WTC11 (cell line): ENCODE measurements at regions not wholly inside any gene's neighbourhood (a gene's known extent, or its start where the extent isn't known, plus 50 kb on each side); places are given as distances from the start of the nearest gene placed in this dataset.

Source experiments
- ATAC-seq: fragments of 200-7000 bp; cut with Tn5 transposase; 2 replicates; pipeline ENCODE4 v1.10.0; 2021; ENCODE audit warnings: mild to moderate bottlenecking, moderate library complexity
- CTCF ChIA-PET: fragments of 300-600 bp; sonication (Branson Sonifier 250); formaldehyde crosslinking; loops from one replicate; lab custom pipeline; 2021; ENCODE audit warnings: antibody characterized with exemption; lab: Charles Lee
- POLR2A ChIA-PET: fragments of 350-600 bp; sonication (Branson Sonifier 250); formaldehyde crosslinking; loops from one replicate; lab custom pipeline; 2021; ENCODE audit warnings: antibody characterized with exemption; lab: Charles Lee
- DNase-seq: peaks from one replicate; pipeline ENCODE4 v3.0.0; 2021; ENCODE audit warnings: low spot score
- H3K27ac Mint-ChIP-seq: 2 replicates; pipeline ENCODE4 v1.8.0; 2021; ENCODE audit warnings: mixed read lengths
- H3K27me3 Mint-ChIP-seq: 2 replicates; pipeline ENCODE4 v1.8.0; 2021; ENCODE audit warnings: low read depth, mild to moderate bottlenecking, moderate library complexity, mixed read lengths
- H3K36me3 Mint-ChIP-seq: 2 replicates; pipeline ENCODE4 v1.8.0; 2021; ENCODE audit warnings: mixed read lengths
- H3K4me1 Mint-ChIP-seq: 2 replicates; pipeline ENCODE4 v1.8.0; 2022; ENCODE audit warnings: mixed read lengths
- H3K4me3 Mint-ChIP-seq: 2 replicates; pipeline ENCODE4 v1.8.0; 2021; ENCODE audit warnings: mild to moderate bottlenecking, moderate library complexity, mixed read lengths
- H3K9me3 Mint-ChIP-seq: 2 replicates; pipeline ENCODE4 v1.8.0; 2021; ENCODE audit warnings: mixed read lengths
- CBFB ChIP-seq: sonication (generic); formaldehyde crosslinking; IDR thresholded peaks from 2 replicates; pipeline ENCODE4 v1.8.1; 2022; ENCODE audit warnings: mild to moderate bottlenecking, low read depth, missing genetic modification reagents
- ELF4 ChIP-seq: sonication (generic); formaldehyde crosslinking; IDR thresholded peaks from 2 replicates; pipeline ENCODE4 v1.8.1; 2022; ENCODE audit warnings: low read depth, mild to moderate bottlenecking, moderate library complexity, missing genetic modification reagents
- MXD4 ChIP-seq: fragments of 250-450 bp; sonication (Bioruptor Pico); IDR thresholded peaks from 2 replicates; pipeline ENCODE4 v1.8.0; 2021; ENCODE audit warnings: mild to moderate bottlenecking, moderate library complexity, borderline replicate concordance
- MYBL2 ChIP-seq: sonication (generic); formaldehyde crosslinking; IDR thresholded peaks from 2 replicates; pipeline ENCODE4 v1.8.1; 2023; ENCODE audit warnings: mild to moderate bottlenecking, moderate library complexity, missing genetic modification reagents
- NFE2L1 ChIP-seq: sonication (generic); formaldehyde crosslinking; IDR thresholded peaks from 2 replicates; pipeline ENCODE4 v1.8.1; 2023; ENCODE audit warnings: missing genetic modification reagents
- NFYB ChIP-seq: sonication (generic); formaldehyde crosslinking; conservative IDR thresholded peaks from 2 replicates; pipeline ENCODE4 v1.8.0; 2022; ENCODE audit warnings: low read depth, missing genetic modification reagents
- NR1H2 ChIP-seq: sonication (generic); formaldehyde crosslinking; IDR thresholded peaks from 2 replicates; pipeline ENCODE4 v1.9.0; 2021; ENCODE audit warnings: mild to moderate bottlenecking, moderate library complexity, missing genetic modification reagents
- NR2C2 ChIP-seq: sonication (generic); formaldehyde crosslinking; IDR thresholded peaks from 2 replicates; pipeline ENCODE4 v1.8.0; 2022; ENCODE audit warnings: mild to moderate bottlenecking, missing genetic modification reagents
- PRDM15 ChIP-seq: sonication (generic); formaldehyde crosslinking; IDR thresholded peaks from 2 replicates; pipeline ENCODE4 v1.8.0; 2022; ENCODE audit warnings: missing genetic modification reagents
- TEAD1 ChIP-seq: sonication (generic); formaldehyde crosslinking; IDR thresholded peaks from 2 replicates; pipeline ENCODE4 v1.8.0; 2022; ENCODE audit warnings: mild to moderate bottlenecking, missing genetic modification reagents
- TEAD4 ChIP-seq: sonication (generic); formaldehyde crosslinking; IDR thresholded peaks from 2 replicates; pipeline ENCODE4 v1.8.0; 2022; ENCODE audit warnings: mild to moderate bottlenecking, missing genetic modification reagents
- USF2 ChIP-seq: sonication (generic); formaldehyde crosslinking; IDR thresholded peaks from 2 replicates; pipeline ENCODE4 v1.8.1; 2023; ENCODE audit warnings: mild to moderate bottlenecking, missing genetic modification reagents, moderate library complexity
- ZMAT4 ChIP-seq: fragments of 250-450 bp; sonication (Bioruptor Pico); IDR thresholded peaks from 2 replicates; pipeline ENCODE4 v1.9.0; 2021; ENCODE audit warnings: mild to moderate bottlenecking
- ZNF281 ChIP-seq: sonication (generic); formaldehyde crosslinking; IDR thresholded peaks from 2 replicates; pipeline ENCODE4 v1.8.0; 2023; ENCODE audit warnings: mild to moderate bottlenecking, missing genetic modification reagents
- ZNF317 ChIP-seq: sonication (generic); formaldehyde crosslinking; IDR thresholded peaks from 2 replicates; pipeline ENCODE4 v1.8.1; 2023; ENCODE audit warnings: low read depth, mild to moderate bottlenecking, moderate library complexity, missing genetic modification reagents, borderline replicate concordance
- ZNF416 ChIP-seq: fragments of 250-450 bp; sonication (Bioruptor Pico); IDR thresholded peaks from 2 replicates; pipeline ENCODE4 v1.9.0; 2021; ENCODE audit warnings: mild to moderate bottlenecking, inconsistent platforms
- ZNF512 ChIP-seq: sonication (generic); formaldehyde crosslinking; IDR thresholded peaks from 2 replicates; pipeline ENCODE4 v1.8.1; 2022; ENCODE audit warnings: missing genetic modification reagents, borderline replicate concordance
- TF ChIP-seq, protein P1 (sequence below): sonication (generic); formaldehyde crosslinking; IDR thresholded peaks from 2 replicates; pipeline ENCODE4 v1.8.1; 2023; ENCODE audit warnings: mild to moderate bottlenecking, missing genetic modification reagents, moderate library complexity
- TF ChIP-seq, protein P2 (sequence below): sonication (generic); formaldehyde crosslinking; IDR thresholded peaks from 2 replicates; pipeline ENCODE4 v1.8.1; 2023; ENCODE audit warnings: mild to moderate bottlenecking, missing genetic modification reagents
- TF ChIP-seq, protein P3 (sequence below): sonication (generic); formaldehyde crosslinking; IDR thresholded peaks from 2 replicates; pipeline ENCODE4 v1.8.0; 2022; ENCODE audit warnings: mild to moderate bottlenecking, missing genetic modification reagents

DNA sequence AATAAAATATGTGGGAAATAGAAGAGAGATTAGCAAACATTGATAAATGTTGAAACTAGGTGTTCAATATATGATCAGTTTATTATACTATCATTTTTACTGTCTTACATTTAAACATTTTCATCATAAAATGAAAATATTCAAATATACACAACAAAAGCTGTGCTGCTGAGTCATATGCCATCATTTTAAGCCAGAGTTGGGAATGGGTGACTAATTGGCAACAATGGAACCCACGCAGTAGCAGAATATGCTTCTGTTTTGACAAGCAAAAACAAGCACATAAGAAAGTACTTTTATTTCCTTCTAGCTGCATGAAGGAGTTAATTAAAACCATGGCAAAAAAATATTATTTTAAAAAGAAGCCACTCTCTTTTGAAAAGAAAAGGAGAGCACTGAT, 340.0 kb upstream of the EDIL3 start:
- H3K27ac Mint-ChIP-seq, result no peak overlapping the region
- ChIA-PET CTCF (no interaction called here), POLR2A (no interaction called here)
- peaks cover 20% of the 10 kb centered on the region for H3K9me3 Mint-ChIP-seq
- no peak overlapping the region for H3K4me3 Mint-ChIP-seq
- TF ChIP-seq NR2C2 (CRISPR knock-in tag) (no peak), CBFB (CRISPR knock-in tag) (no peak), ZNF416 (CRISPR knock-in tag) (no peak), USF2 (CRISPR knock-in tag) (no peak), ZNF512 (CRISPR knock-in tag) (no peak), TEAD1 (CRISPR knock-in tag) (no peak), MXD4 (CRISPR knock-in tag) (no peak), NFE2L1 (CRISPR knock-in tag) (no peak), TEAD4 (CRISPR knock-in tag) (no peak), ZNF281 (CRISPR knock-in tag) (no peak), ZNF317 (no peak), PRDM15 (no peak), ELF4 (CRISPR knock-in tag) (no peak), NR1H2 (CRISPR knock-in tag) (no peak), NFYB (no peak), ZMAT4 (CRISPR knock-in tag) (no peak), MYBL2 (CRISPR knock-in tag) (no peak)
- TF ChIP-seq, protein P1, sequence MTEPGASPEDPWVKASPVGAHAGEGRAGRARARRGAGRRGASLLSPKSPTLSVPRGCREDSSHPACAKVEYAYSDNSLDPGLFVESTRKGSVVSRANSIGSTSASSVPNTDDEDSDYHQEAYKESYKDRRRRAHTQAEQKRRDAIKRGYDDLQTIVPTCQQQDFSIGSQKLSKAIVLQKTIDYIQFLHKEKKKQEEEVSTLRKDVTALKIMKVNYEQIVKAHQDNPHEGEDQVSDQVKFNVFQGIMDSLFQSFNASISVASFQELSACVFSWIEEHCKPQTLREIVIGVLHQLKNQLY (CRISPR knock-in tag), result no peak
- TF ChIP-seq, protein P2, sequence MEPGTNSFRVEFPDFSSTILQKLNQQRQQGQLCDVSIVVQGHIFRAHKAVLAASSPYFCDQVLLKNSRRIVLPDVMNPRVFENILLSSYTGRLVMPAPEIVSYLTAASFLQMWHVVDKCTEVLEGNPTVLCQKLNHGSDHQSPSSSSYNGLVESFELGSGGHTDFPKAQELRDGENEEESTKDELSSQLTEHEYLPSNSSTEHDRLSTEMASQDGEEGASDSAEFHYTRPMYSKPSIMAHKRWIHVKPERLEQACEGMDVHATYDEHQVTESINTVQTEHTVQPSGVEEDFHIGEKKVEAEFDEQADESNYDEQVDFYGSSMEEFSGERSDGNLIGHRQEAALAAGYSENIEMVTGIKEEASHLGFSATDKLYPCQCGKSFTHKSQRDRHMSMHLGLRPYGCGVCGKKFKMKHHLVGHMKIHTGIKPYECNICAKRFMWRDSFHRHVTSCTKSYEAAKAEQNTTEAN (CRISPR knock-in tag), result no peak
- TF ChIP-seq, protein P3, sequence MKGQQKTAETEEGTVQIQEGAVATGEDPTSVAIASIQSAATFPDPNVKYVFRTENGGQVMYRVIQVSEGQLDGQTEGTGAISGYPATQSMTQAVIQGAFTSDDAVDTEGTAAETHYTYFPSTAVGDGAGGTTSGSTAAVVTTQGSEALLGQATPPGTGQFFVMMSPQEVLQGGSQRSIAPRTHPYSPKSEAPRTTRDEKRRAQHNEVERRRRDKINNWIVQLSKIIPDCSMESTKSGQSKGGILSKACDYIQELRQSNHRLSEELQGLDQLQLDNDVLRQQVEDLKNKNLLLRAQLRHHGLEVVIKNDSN, result no peak
- H3K36me3 Mint-ChIP-seq, result peaks cover 13% of the 10 kb centered on the region
- ATAC-seq, result no peak
- DNase-seq, result no peak
- H3K27me3 Mint-ChIP-seq, result no peaks in the 10 kb centered on the region
- peaks cover 6% of the 10 kb centered on the region for H3K4me1 Mint-ChIP-seq
